Endothelial cell (in vitro differentiated cells): ENCODE measurements at regions not wholly inside any gene's neighbourhood (a gene's known extent, or its start where the extent isn't known, plus 50 kb on each side); places are given as distances from the start of the nearest gene placed in this dataset.

Experiments
- DNase-seq: peaks from one replicate; pipeline ENCODE4 v3.0.0; 2021; ENCODE audit warnings: low spot score
- H3K27ac Mint-ChIP-seq: one replicate; pipeline ENCODE4 v1.8.0; 2021; ENCODE audit warnings: mixed read lengths, inconsistent platforms; ENCODE audit not compliant: unreplicated experiment
- H3K27me3 Mint-ChIP-seq: one replicate; pipeline ENCODE4 v1.8.0; 2021; ENCODE audit warnings: mild to moderate bottlenecking, moderate library complexity, mixed read lengths, inconsistent platforms; ENCODE audit not compliant: unreplicated experiment
- H3K36me3 Mint-ChIP-seq: one replicate; pipeline ENCODE4 v1.8.0; 2021; ENCODE audit warnings: mild to moderate bottlenecking, low read depth, mixed read lengths, inconsistent platforms; ENCODE audit not compliant: unreplicated experiment
- H3K4me1 Mint-ChIP-seq: one replicate; pipeline ENCODE4 v1.8.0; 2021; ENCODE audit warnings: mild to moderate bottlenecking, mixed read lengths, inconsistent platforms; ENCODE audit not compliant: unreplicated experiment
- H3K4me3 Mint-ChIP-seq: one replicate; pipeline ENCODE4 v1.8.0; 2021; ENCODE audit warnings: mild to moderate bottlenecking, mixed read lengths, inconsistent platforms; ENCODE audit not compliant: unreplicated experiment
- H3K9me3 Mint-ChIP-seq: one replicate; pipeline ENCODE4 v1.8.0; 2021; ENCODE audit warnings: mixed read lengths, inconsistent platforms; ENCODE audit not compliant: unreplicated experiment
- CTCF ChIP-seq: fragments of 200-600 bp; sonication (generic); IDR thresholded peaks from one replicate; pipeline ENCODE4 v1.5.0; 2021; ENCODE audit warnings: antibody characterized with exemption; ENCODE audit not compliant: unreplicated experiment

DNA sequence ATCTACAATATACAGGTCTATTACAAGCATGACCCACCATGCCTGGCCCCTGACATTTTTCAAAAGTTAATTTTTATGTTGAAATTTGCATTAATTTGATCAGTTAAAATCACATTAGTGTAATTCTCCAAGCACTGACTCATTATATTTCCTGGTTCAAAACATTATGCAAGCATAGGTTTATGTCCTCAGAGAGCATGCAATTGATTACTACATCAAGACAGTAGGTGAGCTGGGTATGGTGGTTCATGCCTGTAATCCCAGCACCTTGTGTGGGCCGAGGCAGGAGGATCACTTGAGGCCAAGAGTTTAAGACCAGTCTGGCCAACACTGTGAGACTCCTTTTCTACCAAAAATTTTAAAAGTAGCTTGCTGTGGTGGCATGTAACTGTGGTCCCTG is 248.8 kb upstream of the KLHL1 start:
- no peak overlapping the region for H3K27ac Mint-ChIP-seq

DNA sequence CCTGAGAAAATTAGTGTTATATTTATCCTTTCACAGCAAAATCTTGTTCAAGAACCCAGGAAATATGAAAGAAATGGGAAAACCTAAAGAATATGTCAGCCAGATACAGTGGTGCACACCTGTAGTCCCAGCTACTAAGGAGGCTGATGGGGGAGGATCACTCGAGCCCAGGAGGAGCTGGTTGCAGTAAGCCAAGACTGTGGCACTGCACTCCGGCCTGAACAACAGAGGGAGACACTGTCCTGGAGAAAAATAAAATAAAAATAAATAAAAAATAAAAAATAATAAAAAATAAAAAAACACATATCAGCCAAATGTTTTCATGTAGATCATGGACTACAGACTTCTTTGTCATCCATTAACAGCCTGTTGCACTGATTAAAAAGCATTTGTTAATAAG is 244.8 kb upstream of the KLHL1 start:
- DNase-seq: no peak
- TF ChIP-seq CTCF: no peak
- Mint-ChIP-seq H3K36me3 (no peaks in the 10 kb centered on the region), H3K9me3 (no peaks in the 10 kb centered on the region), H3K27me3 (peaks cover 1% of the 10 kb centered on the region), H3K27ac (no peak overlapping the region), H3K4me1 (no peaks in the 10 kb centered on the region), H3K4me3 (no peak overlapping the region)

More for the DNA sequence above, 248.8 kb upstream of the KLHL1 start:
- H3K36me3 Mint-ChIP-seq: no peaks in the 10 kb centered on the region
- H3K4me3 Mint-ChIP-seq: no peak overlapping the region
- H3K9me3 Mint-ChIP-seq: no peaks in the 10 kb centered on the region
- H3K27me3 Mint-ChIP-seq: peaks cover 1% of the 10 kb centered on the region
- DNase-seq: no peak
- TF ChIP-seq CTCF: no peak
- no peaks in the 10 kb centered on the region for H3K4me1 Mint-ChIP-seq

GRCh38 chr13:70347947-70348620 is 239.8 kb upstream of the KLHL1 start:
- no peak for TF ChIP-seq CTCF
- Mint-ChIP-seq H3K27me3 (no peaks in the 10 kb centered on the region), H3K27ac (no peak overlapping the region), H3K4me1 (no peaks in the 10 kb centered on the region), H3K9me3 (no peaks in the 10 kb centered on the region), H3K4me3 (no peak overlapping the region), H3K36me3 (no peaks in the 10 kb centered on the region)
- DNase-seq: no peak

GRCh38 chr13:70339738-70340137 is 231.5 kb upstream of the KLHL1 start:
- TF ChIP-seq CTCF: peak; percentile 54
- Mint-ChIP-seq H3K27me3 (no peaks in the 10 kb centered on the region), H3K4me3 (no peak overlapping the region), H3K27ac (no peak overlapping the region), H3K9me3 (no peaks in the 10 kb centered on the region), H3K4me1 (no peaks in the 10 kb centered on the region), H3K36me3 (no peaks in the 10 kb centered on the region)
- peak; percentile 18 for DNase-seq

DNA sequence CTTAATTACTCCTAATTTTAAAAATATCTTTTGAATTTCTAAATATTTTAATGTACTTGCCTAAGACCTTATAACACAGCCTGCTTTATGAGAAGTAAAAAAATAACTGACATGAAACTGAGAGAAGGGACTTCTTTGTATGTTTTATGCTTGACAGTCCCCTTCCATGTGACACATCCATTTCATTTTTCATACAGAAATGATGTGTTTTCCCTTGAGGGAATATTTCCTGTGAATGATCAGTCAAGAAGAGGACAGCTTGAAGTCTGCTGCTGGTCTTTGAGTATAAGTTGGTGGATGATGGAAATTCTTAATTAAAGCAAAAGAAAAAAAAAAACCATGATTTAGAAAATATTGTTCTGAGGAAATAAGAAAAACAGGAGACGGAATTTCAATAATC is 230.4 kb upstream of the KLHL1 start:
- H3K9me3 Mint-ChIP-seq: no peaks in the 10 kb centered on the region
- DNase-seq: no peak
- H3K27ac Mint-ChIP-seq: no peak overlapping the region
- no peak overlapping the region for H3K4me3 Mint-ChIP-seq
- no peaks in the 10 kb centered on the region for H3K36me3 Mint-ChIP-seq
- no peaks in the 10 kb centered on the region for H3K4me1 Mint-ChIP-seq
- no peak for TF ChIP-seq CTCF
- H3K27me3 Mint-ChIP-seq: no peaks in the 10 kb centered on the region
